ENCODE measurements at regions not wholly inside any gene's neighbourhood (a gene's known extent, or its start where the extent isn't known, plus 50 kb on each side); places are given as distances from the start of the nearest gene placed in this dataset.

GRCh38 chr3:146342989-146343388, 92.1 kb upstream of the PLSCR4 start:
- ChIA-PET POLR2A (ENCODE audit: low non-redundant PET) (no interaction called here), CTCF (no interaction called here)
- TF ChIP-seq EZH2 (IDR thresholded peaks at IDR 0.05; ENCODE audit: borderline replicate concordance, low read depth, low read length, poor library complexity, severe bottlenecking): no peak
- TF ChIP-seq CTCF (conservative IDR thresholded peaks at IDR 0.05; ENCODE audit: low read depth, low read length): no peak
- intact Hi-C loops (cut with micrococcal nuclease; ENCODE audit: unreplicated experiment): no loop called here
- Histone ChIP-seq H3K4me1 (ENCODE audit: insufficient read depth, low read length, poor library complexity, severe bottlenecking) (no peaks in the 10 kb centered on the region), H3K27ac (ENCODE audit: low read depth, low read length, poor library complexity, severe bottlenecking) (no peak overlapping the region), H3K36me3 (ENCODE audit: insufficient read depth, low read length, poor library complexity, severe bottlenecking) (no peaks in the 10 kb centered on the region), H3K27me3 (replicated peaks; ENCODE audit: insufficient read depth, low read depth, low read length, poor library complexity) (no peaks in the 10 kb centered on the region), H3K4me3 (ENCODE audit: low read depth, low read length, poor library complexity, severe bottlenecking) (no peak overlapping the region), H3K9me3 (ENCODE audit: low read depth, low read length, poor library complexity, severe bottlenecking) (no peaks in the 10 kb centered on the region)
- no peak for DNase-seq (ENCODE audit: low spot score)
- no TSS peak for BruUV-seq (replicated peaks)

- Histone ChIP-seq H3K4me1 (ENCODE audit: insufficient read depth, low read length, poor library complexity, severe bottlenecking) (no peaks in the 10 kb centered on the region), H3K9me3 (ENCODE audit: low read depth, low read length, poor library complexity, severe bottlenecking) (no peaks in the 10 kb centered on the region), H3K36me3 (ENCODE audit: insufficient read depth, low read length, poor library complexity, severe bottlenecking) (no peaks in the 10 kb centered on the region), H3K4me3 (ENCODE audit: low read depth, low read length, poor library complexity, severe bottlenecking) (no peak overlapping the region), H3K27ac (ENCODE audit: low read depth, low read length, poor library complexity, severe bottlenecking) (no peak overlapping the region), H3K27me3 (replicated peaks; ENCODE audit: insufficient read depth, low read depth, low read length, poor library complexity) (no peaks in the 10 kb centered on the region)
- BruUV-seq (replicated peaks): no TSS peak
- CTCF ChIA-PET: no interaction called here
- no peak for DNase-seq (ENCODE audit: low spot score)
- POLR2A ChIA-PET (ENCODE audit: low non-redundant PET): no interaction called here
- intact Hi-C loops (cut with micrococcal nuclease; ENCODE audit: unreplicated experiment): no loop called here
- TF ChIP-seq CTCF (conservative IDR thresholded peaks at IDR 0.05; ENCODE audit: low read depth, low read length) (no peak), EZH2 (IDR thresholded peaks at IDR 0.05; ENCODE audit: borderline replicate concordance, low read depth, low read length, poor library complexity, severe bottlenecking) (no peak)
Measured at GRCh38 chr3:146339349-146339748, 88.4 kb upstream of the PLSCR4 start.

- no peak for DNase-seq (ENCODE audit: low spot score)
- no peak overlapping the region for H3K4me3 ChIP-seq (ENCODE audit: low read depth, low read length, poor library complexity, severe bottlenecking)
- no peaks in the 10 kb centered on the region for H3K9me3 ChIP-seq (ENCODE audit: low read depth, low read length, poor library complexity, severe bottlenecking)
- no TSS peak for BruUV-seq (replicated peaks)
- POLR2A ChIA-PET (ENCODE audit: low non-redundant PET): no interaction called here
- TF ChIP-seq EZH2 (IDR thresholded peaks at IDR 0.05; ENCODE audit: borderline replicate concordance, low read depth, low read length, poor library complexity, severe bottlenecking) (no peak), CTCF (conservative IDR thresholded peaks at IDR 0.05; ENCODE audit: low read depth, low read length) (no peak)
- H3K27ac ChIP-seq (ENCODE audit: low read depth, low read length, poor library complexity, severe bottlenecking): no peak overlapping the region
- no peaks in the 10 kb centered on the region for H3K27me3 ChIP-seq (replicated peaks; ENCODE audit: insufficient read depth, low read depth, low read length, poor library complexity)
- no peaks in the 10 kb centered on the region for H3K4me1 ChIP-seq (ENCODE audit: insufficient read depth, low read length, poor library complexity, severe bottlenecking)
- H3K36me3 ChIP-seq (ENCODE audit: insufficient read depth, low read length, poor library complexity, severe bottlenecking): no peaks in the 10 kb centered on the region
- intact Hi-C loops (cut with micrococcal nuclease; ENCODE audit: unreplicated experiment): no loop called here
- CTCF ChIA-PET: no interaction called here
Measured at GRCh38 chr3:146337991-146338390, 87.1 kb upstream of the PLSCR4 start.
